ENCODE measurements at regions not wholly inside any gene's neighbourhood (a gene's known extent, or its start where the extent isn't known, plus 50 kb on each side); places are given as distances from the start of the nearest gene placed in this dataset.
A peak's percentile ranks its signal among the peaks of the same experiment; 100 is the strongest.

GRCh38 chr2:21466341-21466927 is 342.7 kb downstream of the TDRD15 start:
- Histone ChIP-seq H3K27me3 (ENCODE audit: control insufficient read depth, insufficient read depth, low read length) (no peaks in the 10 kb centered on the region), H3K36me3 (ENCODE audit: control insufficient read depth, insufficient read depth, low read length) (no peaks in the 10 kb centered on the region), H3K4me3 (ENCODE audit: low read depth, low read length) (no peak overlapping the region)
- no peak for DNase-seq (ENCODE audit: low read depth)
- no peak for TF ChIP-seq CTCF (IDR thresholded peaks at IDR 0.05; ENCODE audit: insufficient read depth, low read length, poor library complexity, severe bottlenecking)

GRCh38 chr2:21467280-21467818 is 343.6 kb downstream of the TDRD15 start:
- TF ChIP-seq CTCF (IDR thresholded peaks at IDR 0.05; ENCODE audit: insufficient read depth, low read length, poor library complexity, severe bottlenecking): no peak
- DNase-seq (ENCODE audit: low read depth): no peak
- H3K4me3 ChIP-seq (ENCODE audit: low read depth, low read length): no peak overlapping the region
- H3K36me3 ChIP-seq (ENCODE audit: control insufficient read depth, insufficient read depth, low read length): no peaks in the 10 kb centered on the region
- no peaks in the 10 kb centered on the region for H3K27me3 ChIP-seq (ENCODE audit: control insufficient read depth, insufficient read depth, low read length)

- Histone ChIP-seq H3K36me3 (ENCODE audit: control insufficient read depth, insufficient read depth, low read length) (no peaks in the 10 kb centered on the region), H3K4me3 (ENCODE audit: low read depth, low read length) (no peak overlapping the region), H3K27me3 (ENCODE audit: control insufficient read depth, insufficient read depth, low read length) (no peaks in the 10 kb centered on the region)
- peak; percentile 4 for DNase-seq (ENCODE audit: low read depth)
- no peak for TF ChIP-seq CTCF (IDR thresholded peaks at IDR 0.05; ENCODE audit: insufficient read depth, low read length, poor library complexity, severe bottlenecking)
Measured at GRCh38 chr2:21467910-21468309, 344.1 kb downstream of the TDRD15 start.

- TF ChIP-seq CTCF (IDR thresholded peaks at IDR 0.05; ENCODE audit: insufficient read depth, low read length, poor library complexity, severe bottlenecking): no peak
- Histone ChIP-seq H3K4me3 (ENCODE audit: low read depth, low read length) (no peak overlapping the region), H3K27me3 (ENCODE audit: control insufficient read depth, insufficient read depth, low read length) (no peaks in the 10 kb centered on the region), H3K36me3 (ENCODE audit: control insufficient read depth, insufficient read depth, low read length) (no peaks in the 10 kb centered on the region)
- DNase-seq (ENCODE audit: low read depth): no peak
Measured at GRCh38 chr2:21468624-21469023, 344.9 kb downstream of the TDRD15 start.

- Histone ChIP-seq H3K4me3 (ENCODE audit: low read depth, low read length) (no peak overlapping the region), H3K27me3 (ENCODE audit: control insufficient read depth, insufficient read depth, low read length) (no peaks in the 10 kb centered on the region), H3K36me3 (ENCODE audit: control insufficient read depth, insufficient read depth, low read length) (no peaks in the 10 kb centered on the region)
- DNase-seq (ENCODE audit: low read depth): no peak
- no peak for TF ChIP-seq CTCF (IDR thresholded peaks at IDR 0.05; ENCODE audit: insufficient read depth, low read length, poor library complexity, severe bottlenecking)
Measured at GRCh38 chr2:21469158-21469557, 345.4 kb downstream of the TDRD15 start.

GRCh38 chr2:21469564-21469963 is 345.8 kb downstream of the TDRD15 start:
- Histone ChIP-seq H3K27me3 (ENCODE audit: control insufficient read depth, insufficient read depth, low read length) (no peaks in the 10 kb centered on the region), H3K4me3 (ENCODE audit: low read depth, low read length) (no peak overlapping the region), H3K36me3 (ENCODE audit: control insufficient read depth, insufficient read depth, low read length) (no peaks in the 10 kb centered on the region)
- no peak for TF ChIP-seq CTCF (IDR thresholded peaks at IDR 0.05; ENCODE audit: insufficient read depth, low read length, poor library complexity, severe bottlenecking)
- DNase-seq (ENCODE audit: low read depth): no peak

Data from kidney epithelial cell (primary cell).